Stomach smooth muscle (tissue), 2 donors: ENCODE measurements at regions not wholly inside any gene's neighbourhood (a gene's known extent, or its start where the extent isn't known, plus 50 kb on each side); places are given as distances from the start of the nearest gene placed in this dataset.

Experiments used
- H3K27ac ChIP-seq: one replicate; pipeline ENCODE4 v1.7.0; 2013; ENCODE audit warnings: mild to moderate bottlenecking, low read length, inconsistent platforms
- H3K27me3 ChIP-seq, 2 donors: one replicate each; pipeline ENCODE4 v1.7.0; 2013; ENCODE audit warnings: low read length in 2 of 2; ENCODE audit not compliant: insufficient read depth in 2 of 2, control insufficient read depth in 1 of 2
- H3K36me3 ChIP-seq, 2 donors: one replicate each; pipeline ENCODE4 v1.7.0; 2013; ENCODE audit warnings: low read length in 2 of 2; ENCODE audit not compliant: control insufficient read depth in 2 of 2, insufficient read depth in 2 of 2
- H3K4me1 ChIP-seq: one replicate; pipeline ENCODE4 v1.7.0; 2013; ENCODE audit warnings: low read length; ENCODE audit not compliant: control insufficient read depth, insufficient read depth
- H3K4me3 ChIP-seq, 2 donors: one replicate each; pipeline ENCODE4 v1.7.0; 2013; ENCODE audit warnings: low read length in 2 of 2
- H3K9ac ChIP-seq, 2 donors: one replicate each; pipeline ENCODE4 v1.7.0; 2013; ENCODE audit warnings: low read length in 2 of 2, mild to moderate bottlenecking in 1 of 2
- H3K9me3 ChIP-seq, 2 donors: one replicate each; pipeline ENCODE4 v1.7.0; 2013; ENCODE audit warnings: low read length in 2 of 2; ENCODE audit not compliant: control insufficient read depth in 2 of 2
- donor health status: healthy.
- donor health status: Pancreatic carcinoma.

DNA sequence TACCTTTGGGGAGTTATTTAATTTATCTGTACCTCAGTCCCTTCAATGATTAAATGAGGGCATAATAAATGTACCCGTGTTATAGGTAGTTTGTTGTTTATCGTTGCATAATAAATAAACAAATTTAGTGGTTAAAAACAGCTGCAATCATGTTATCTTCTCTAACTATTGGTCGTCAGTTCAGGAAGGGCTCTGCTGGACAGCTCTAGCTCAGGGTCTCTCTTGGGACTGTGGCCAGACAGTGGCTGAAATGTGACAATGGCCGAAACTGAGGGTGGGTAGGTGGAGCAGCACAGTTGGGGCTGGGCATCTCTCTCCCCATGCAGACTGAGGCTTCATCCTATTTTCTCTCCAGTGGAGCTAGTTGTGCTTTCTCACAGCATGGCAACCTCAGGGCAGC is 632.1 kb upstream of the HS6ST1 start:
- Histone ChIP-seq H3K4me1 (peaks cover 4% of the 10 kb centered on the region), H3K27me3 (no peaks in the 10 kb centered on the region), H3K4me3 (no peak overlapping the region), H3K9ac (no peak overlapping the region), H3K9me3 (peaks cover 0 to 3% of the 10 kb centered on the region in 2 donors), H3K27ac (no peak overlapping the region), H3K36me3 (no peaks in the 10 kb centered on the region)

DNA sequence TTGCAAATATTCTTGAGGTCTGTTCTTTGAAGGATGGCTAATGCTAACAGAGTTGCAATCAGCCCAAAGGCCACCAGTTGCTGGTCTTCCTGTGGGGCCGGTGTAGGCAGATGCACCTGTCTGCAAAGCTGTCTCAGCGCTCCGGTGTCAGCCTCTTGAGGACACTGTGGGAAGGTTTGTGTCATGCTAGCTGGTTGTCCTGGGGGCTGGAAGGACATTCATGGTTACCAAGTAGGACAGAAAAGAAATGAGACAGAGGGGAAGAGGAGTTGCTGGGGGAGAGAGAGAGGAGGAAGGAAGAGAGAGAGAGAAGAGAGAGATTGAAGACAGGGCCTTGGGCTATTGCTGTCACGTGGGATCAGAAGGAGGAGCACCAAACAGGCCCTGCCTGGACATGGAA is 639.6 kb upstream of the HS6ST1 start:
- peaks cover 0 to 6% of the 10 kb centered on the region in 2 donors for H3K9me3 ChIP-seq
- H3K27ac ChIP-seq: no peak overlapping the region
- H3K9ac ChIP-seq: no peak overlapping the region
- peaks cover 0 to 2% of the 10 kb centered on the region in 2 donors for H3K27me3 ChIP-seq
- peaks cover 4% of the 10 kb centered on the region for H3K4me1 ChIP-seq
- no peaks in the 10 kb centered on the region for H3K36me3 ChIP-seq
- no peak overlapping the region for H3K4me3 ChIP-seq

DNA sequence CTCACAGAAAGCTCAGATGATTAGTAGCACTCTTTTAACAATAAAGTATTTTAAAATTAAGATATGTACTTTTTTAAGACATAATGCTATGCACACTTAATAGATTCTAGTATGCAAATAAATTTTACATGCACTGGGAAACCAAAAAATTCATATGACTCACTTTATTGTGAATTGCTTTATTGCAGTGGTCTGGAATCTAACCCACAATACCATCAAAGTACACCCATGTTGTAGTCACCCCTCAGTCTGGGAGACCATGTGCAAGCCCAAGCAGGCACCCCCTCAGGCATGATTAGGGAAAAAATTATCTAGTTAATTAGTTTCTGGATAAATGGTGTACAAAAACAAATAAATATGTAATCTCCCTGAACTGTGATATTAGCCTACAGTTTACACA is 649.0 kb upstream of the HS6ST1 start:
- Histone ChIP-seq H3K4me3 (no peak overlapping the region), H3K9ac (no peak overlapping the region), H3K27ac (no peak overlapping the region)

DNA sequence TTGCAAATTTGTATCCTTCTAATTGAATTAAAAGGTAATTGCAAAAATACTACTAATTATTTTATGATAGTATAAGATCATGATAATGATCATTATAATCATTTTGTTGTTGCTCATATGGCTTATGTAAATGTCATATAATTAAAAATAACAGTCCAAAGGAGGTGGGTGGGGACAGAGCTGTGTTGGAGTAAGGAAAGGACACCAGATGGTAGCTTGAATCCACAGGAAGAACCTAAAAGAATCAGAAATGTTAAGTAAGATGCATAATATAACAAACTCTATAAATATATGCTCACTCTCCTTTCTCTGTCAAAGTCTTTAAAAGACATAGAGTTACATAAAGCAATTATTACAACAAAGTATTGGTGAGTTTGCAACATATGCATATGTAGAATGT is 650.7 kb upstream of the HS6ST1 start:
- Histone ChIP-seq H3K27me3 (no peaks in the 10 kb centered on the region), H3K4me1 (no peaks in the 10 kb centered on the region), H3K36me3 (no peaks in the 10 kb centered on the region), H3K27ac (no peak overlapping the region), H3K9ac (no peak overlapping the region), H3K4me3 (no peak overlapping the region), H3K9me3 (no peaks in the 10 kb centered on the region)

More for the DNA sequence above, 649.0 kb upstream of the HS6ST1 start:
- Histone ChIP-seq H3K27me3 (no peaks in the 10 kb centered on the region), H3K36me3 (no peaks in the 10 kb centered on the region), H3K9me3 (no peaks in the 10 kb centered on the region), H3K4me1 (no peaks in the 10 kb centered on the region)

DNA sequence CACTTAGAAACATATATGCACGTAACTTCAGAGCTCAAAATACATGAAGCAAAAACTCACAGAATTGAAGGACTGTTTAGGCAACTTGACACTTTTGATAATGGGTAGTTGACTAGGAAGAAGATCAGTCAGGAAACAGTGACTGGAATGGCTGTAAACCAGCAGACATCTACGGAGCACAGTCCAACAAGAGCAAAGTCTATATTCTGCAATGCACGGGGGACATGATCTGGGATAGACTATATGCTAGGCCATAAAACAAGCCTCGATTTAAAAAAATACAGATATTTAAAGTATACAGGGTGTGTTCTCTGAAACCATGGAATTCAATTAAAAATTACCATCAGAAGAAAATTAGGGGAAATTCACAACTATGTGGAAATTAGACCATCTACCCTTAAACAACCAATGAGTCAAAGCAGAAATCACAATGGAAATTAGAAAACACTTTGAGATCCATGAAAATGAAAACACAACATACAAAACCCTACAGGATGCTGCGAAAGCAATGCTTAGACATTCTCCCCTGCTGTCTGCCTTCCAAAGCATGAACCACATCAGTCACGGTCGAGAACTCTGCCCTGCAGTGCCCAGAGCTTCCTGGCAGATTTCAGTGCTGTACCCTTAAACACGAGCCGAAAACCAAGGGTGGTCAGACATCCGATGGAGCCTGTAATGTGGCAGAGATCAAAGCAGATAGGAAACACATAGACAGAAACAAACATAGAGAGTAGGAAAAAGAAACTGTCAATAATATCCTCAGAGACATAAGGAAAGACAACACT is 651.9 kb upstream of the HS6ST1 start:
- Histone ChIP-seq H3K9ac (no peak overlapping the region), H3K36me3 (no peaks in the 10 kb centered on the region), H3K9me3 (no peaks in the 10 kb centered on the region), H3K4me1 (no peaks in the 10 kb centered on the region), H3K4me3 (no peak overlapping the region), H3K27ac (no peak overlapping the region), H3K27me3 (no peaks in the 10 kb centered on the region)

DNA sequence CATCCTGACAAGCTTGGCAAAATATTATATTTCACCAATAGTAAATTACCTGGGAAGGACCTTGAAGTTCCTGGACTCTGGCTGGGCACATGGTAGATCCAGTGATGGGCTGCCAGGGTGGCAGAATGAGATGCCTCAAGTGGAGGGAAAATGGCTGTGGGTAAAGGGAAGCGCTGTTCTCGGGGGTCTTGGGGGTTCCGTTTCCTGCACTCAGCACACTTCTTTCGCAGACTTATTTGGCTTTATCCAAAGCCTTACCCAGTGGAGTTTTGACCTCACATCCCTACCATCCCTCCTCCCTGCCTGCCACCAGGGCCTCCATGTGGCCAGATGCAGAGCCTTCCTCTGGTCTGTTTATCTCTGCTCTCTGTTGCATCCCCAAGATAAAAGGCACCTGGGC is 654.9 kb upstream of the HS6ST1 start:
- no peak overlapping the region for H3K4me3 ChIP-seq
- H3K27ac ChIP-seq: no peak overlapping the region
- H3K9ac ChIP-seq: no peak overlapping the region
- H3K9me3 ChIP-seq: no peaks in the 10 kb centered on the region
- H3K27me3 ChIP-seq: no peaks in the 10 kb centered on the region
- no peaks in the 10 kb centered on the region for H3K4me1 ChIP-seq
- H3K36me3 ChIP-seq: no peaks in the 10 kb centered on the region

DNA sequence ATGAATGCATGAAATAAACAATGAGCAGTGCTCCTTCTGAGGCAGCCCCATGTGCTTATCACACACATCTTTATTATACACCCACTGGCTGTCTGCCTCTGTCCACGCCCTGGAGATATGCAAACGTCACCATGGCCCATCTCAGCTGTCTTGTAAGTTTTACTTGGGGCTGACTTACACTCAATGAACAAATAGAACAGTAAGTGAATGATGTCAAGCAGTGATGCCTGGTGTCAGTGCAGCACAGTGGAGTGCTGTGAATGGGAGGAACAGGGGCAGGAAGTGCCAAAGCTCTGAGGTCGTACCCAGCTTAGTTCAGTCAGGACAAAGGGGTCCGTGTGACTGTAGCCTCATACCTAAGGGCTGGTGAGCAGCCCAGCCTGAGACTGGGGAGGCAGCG is 659.5 kb upstream of the HS6ST1 start:
- Histone ChIP-seq H3K27ac (no peak overlapping the region), H3K4me1 (no peaks in the 10 kb centered on the region), H3K9ac (no peak overlapping the region), H3K4me3 (no peak overlapping the region), H3K27me3 (no peaks in the 10 kb centered on the region), H3K36me3 (no peaks in the 10 kb centered on the region), H3K9me3 (no peaks in the 10 kb centered on the region)

DNA sequence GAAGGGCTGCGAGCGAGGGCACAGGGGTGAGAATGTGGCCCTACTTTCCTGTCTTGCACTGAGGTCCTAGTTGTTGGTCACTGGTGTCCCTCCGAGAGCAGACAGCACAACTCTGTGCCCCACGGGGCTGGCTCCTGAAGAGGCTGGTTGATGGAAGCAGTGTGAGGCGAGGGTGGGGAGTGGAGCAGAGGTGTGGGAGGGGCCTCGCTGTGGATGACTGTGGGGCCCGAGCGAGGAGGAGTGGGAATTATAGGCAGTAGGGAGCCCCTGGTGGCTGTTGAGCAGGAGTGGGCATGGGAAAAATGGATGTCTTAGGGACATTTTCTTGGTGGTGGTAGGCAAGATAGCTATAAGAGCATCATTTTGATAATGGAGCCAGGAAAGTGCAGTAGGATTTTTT is 660.5 kb upstream of the HS6ST1 start:
- no peak overlapping the region for H3K9ac ChIP-seq
- no peak overlapping the region for H3K27ac ChIP-seq
- H3K36me3 ChIP-seq: no peaks in the 10 kb centered on the region
- no peak overlapping the region for H3K4me3 ChIP-seq
- H3K4me1 ChIP-seq: no peaks in the 10 kb centered on the region
- no peaks in the 10 kb centered on the region for H3K27me3 ChIP-seq
- no peaks in the 10 kb centered on the region for H3K9me3 ChIP-seq

DNA sequence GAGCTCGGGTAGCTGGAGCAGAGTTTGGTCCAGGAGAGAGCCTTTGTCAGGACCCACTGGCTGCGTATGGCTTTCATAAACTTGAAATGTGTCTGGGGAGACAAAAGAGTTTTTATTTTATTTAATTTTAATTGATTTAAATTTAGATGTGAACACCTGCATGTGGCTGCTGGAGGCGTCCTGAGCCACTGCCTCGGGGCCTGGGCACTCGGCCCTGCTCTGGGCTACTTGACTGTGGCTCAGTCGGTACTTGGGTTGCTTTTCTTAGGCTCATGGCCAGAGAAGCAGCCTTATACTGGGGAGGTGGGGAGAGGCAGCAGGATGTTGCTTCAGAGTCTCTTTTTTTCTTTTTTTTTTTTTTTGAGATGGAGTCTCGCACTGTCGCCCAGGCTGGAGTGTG is 661.8 kb upstream of the HS6ST1 start:
- H3K36me3 ChIP-seq: no peaks in the 10 kb centered on the region
- H3K4me1 ChIP-seq: no peaks in the 10 kb centered on the region
- no peak overlapping the region for H3K4me3 ChIP-seq
- H3K27ac ChIP-seq: no peak overlapping the region
- no peaks in the 10 kb centered on the region for H3K27me3 ChIP-seq
- no peaks in the 10 kb centered on the region for H3K9me3 ChIP-seq
- H3K9ac ChIP-seq: no peak overlapping the region

DNA sequence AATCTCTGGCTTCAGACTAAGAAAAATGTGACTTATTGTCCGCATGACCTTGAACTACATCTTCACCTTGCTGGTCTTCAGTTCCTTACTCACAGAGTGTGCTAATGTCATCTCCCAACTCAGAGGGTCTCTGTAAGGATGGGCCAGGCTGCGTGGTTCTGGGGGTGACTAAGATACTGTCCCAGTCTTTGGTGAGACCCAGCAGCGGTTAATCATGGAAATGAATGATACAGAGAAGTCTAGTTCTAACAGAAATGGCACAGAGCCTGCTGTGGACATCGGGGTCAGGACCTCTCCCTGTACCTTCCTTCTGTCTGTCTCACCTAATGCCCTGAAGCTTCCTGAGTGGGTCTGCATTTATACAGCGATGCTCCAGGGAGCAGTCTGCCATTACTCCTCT is 662.7 kb upstream of the HS6ST1 start:
- H3K4me1 ChIP-seq: peaks cover 3% of the 10 kb centered on the region
- H3K36me3 ChIP-seq: no peaks in the 10 kb centered on the region
- H3K27ac ChIP-seq: no peak overlapping the region
- no peaks in the 10 kb centered on the region for H3K9me3 ChIP-seq
- H3K9ac ChIP-seq: no peak overlapping the region
- H3K27me3 ChIP-seq: no peaks in the 10 kb centered on the region
- no peak overlapping the region for H3K4me3 ChIP-seq

DNA sequence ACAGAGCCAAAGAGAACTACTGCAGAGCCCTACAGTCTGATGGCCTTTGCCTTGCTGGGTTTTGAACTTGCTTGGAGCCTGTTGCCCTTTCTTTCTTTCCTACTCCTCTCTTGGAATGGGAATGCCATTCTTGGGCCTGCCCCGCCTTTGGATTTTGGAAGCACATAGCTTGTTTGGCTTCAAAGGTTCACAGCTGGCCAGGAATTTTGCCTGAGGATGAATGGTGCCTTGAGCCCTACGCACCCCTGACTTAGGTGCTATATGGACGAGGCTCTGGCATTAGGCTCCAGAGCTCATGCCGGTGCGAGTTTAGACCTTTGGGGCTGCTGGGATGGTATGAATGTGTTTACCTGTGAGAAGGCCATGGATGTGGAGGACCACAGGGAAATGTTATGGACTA is 663.3 kb upstream of the HS6ST1 start:
- Histone ChIP-seq H3K4me3 (no peak overlapping the region), H3K27me3 (no peaks in the 10 kb centered on the region), H3K9me3 (no peaks in the 10 kb centered on the region), H3K9ac (no peak overlapping the region), H3K4me1 (peaks cover 5% of the 10 kb centered on the region), H3K36me3 (no peaks in the 10 kb centered on the region), H3K27ac (no peak overlapping the region)
